ENCODE measurements at regions not wholly inside any gene's neighbourhood (a gene's known extent, or its start where the extent isn't known, plus 50 kb on each side); places are given as distances from the start of the nearest gene placed in this dataset.

GRCh38 chr2:562391-563364, 114.5 kb downstream of the TMEM18 start:
- no peak for TF ChIP-seq CTCF (IDR thresholded peaks at IDR 0.05)
- Mint-ChIP-seq H3K4me3 (no peak overlapping the region), H3K27me3 (ENCODE audit: low read depth, poor library complexity) (peaks cover 26% of the 10 kb centered on the region), H3K9me3 (peaks cover 3% of the 10 kb centered on the region), H3K36me3 (ENCODE audit: low read depth) (no peaks in the 10 kb centered on the region), H3K27ac (no peak overlapping the region), H3K4me1 (peaks cover 13% of the 10 kb centered on the region)
- no peak for DNase-seq

- Mint-ChIP-seq H3K9me3 (peaks cover 3% of the 10 kb centered on the region), H3K36me3 (ENCODE audit: low read depth) (no peaks in the 10 kb centered on the region), H3K27ac (no peak overlapping the region), H3K27me3 (ENCODE audit: low read depth, poor library complexity) (peaks cover 26% of the 10 kb centered on the region), H3K4me3 (no peak overlapping the region), H3K4me1 (peaks cover 33% of the 10 kb centered on the region)
- no peak for DNase-seq
- TF ChIP-seq CTCF (IDR thresholded peaks at IDR 0.05), result no peak
Measured at GRCh38 chr2:558879-559278, 118.3 kb downstream of the TMEM18 start.

DNA sequence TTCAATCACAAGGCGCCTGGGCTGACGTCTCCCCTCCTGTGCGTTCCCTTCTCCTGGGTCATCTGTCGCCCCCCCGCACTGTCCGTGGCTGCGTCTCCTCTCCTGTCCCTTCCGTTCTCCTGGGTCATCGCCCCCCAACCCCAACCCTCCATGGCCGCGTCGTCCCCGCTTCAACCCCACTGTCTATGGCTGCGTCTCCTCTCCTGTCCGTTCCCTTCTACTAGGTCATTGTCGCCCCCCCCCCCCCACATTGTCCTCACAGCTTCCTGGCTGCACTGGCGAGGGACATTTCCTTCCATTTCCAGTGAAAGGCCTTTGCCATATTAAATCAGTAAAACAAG, 118.9 kb downstream of the TMEM18 start:
- no peak for DNase-seq
- H3K4me3 Mint-ChIP-seq, result no peak overlapping the region
- H3K27ac Mint-ChIP-seq, result no peak overlapping the region
- H3K36me3 Mint-ChIP-seq (ENCODE audit: low read depth), result no peaks in the 10 kb centered on the region
- peaks cover 3% of the 10 kb centered on the region for H3K9me3 Mint-ChIP-seq
- H3K27me3 Mint-ChIP-seq (ENCODE audit: low read depth, poor library complexity), result peaks cover 27% of the 10 kb centered on the region
- TF ChIP-seq CTCF (IDR thresholded peaks at IDR 0.05), result no peak
- H3K4me1 Mint-ChIP-seq, result peaks cover 38% of the 10 kb centered on the region

- Mint-ChIP-seq H3K27ac (no peak overlapping the region), H3K9me3 (peaks cover 3% of the 10 kb centered on the region), H3K27me3 (ENCODE audit: low read depth, poor library complexity) (peaks cover 29% of the 10 kb centered on the region), H3K36me3 (ENCODE audit: low read depth) (no peaks in the 10 kb centered on the region), H3K4me1 (peaks cover 43% of the 10 kb centered on the region), H3K4me3 (no peak overlapping the region)
- TF ChIP-seq CTCF (IDR thresholded peaks at IDR 0.05), result no peak
- no peak for DNase-seq
Measured at GRCh38 chr2:557635-558301, 119.4 kb downstream of the TMEM18 start.

GRCh38 chr2:556485-556884, 120.7 kb downstream of the TMEM18 start:
- Mint-ChIP-seq H3K27me3 (ENCODE audit: low read depth, poor library complexity) (peaks cover 22% of the 10 kb centered on the region), H3K36me3 (ENCODE audit: low read depth) (no peaks in the 10 kb centered on the region), H3K9me3 (peaks cover 3% of the 10 kb centered on the region), H3K4me1 (peaks cover 55% of the 10 kb centered on the region), H3K4me3 (no peak overlapping the region), H3K27ac (peak overlapping the region; percentile 84)
- no peak for TF ChIP-seq CTCF (IDR thresholded peaks at IDR 0.05)
- DNase-seq, result no peak

Measured in nephron progenitor cell (in vitro differentiated cells).